HepG2 (cell line): ENCODE measurements at regions not wholly inside any gene's neighbourhood (a gene's known extent, or its start where the extent isn't known, plus 50 kb on each side); places are given as distances from the start of the nearest gene placed in this dataset.

Experiments
- AHR ChIP-seq: IDR thresholded peaks from 2 replicates; pipeline ENCODE4 v1.6.1; 2018; ENCODE audit warnings: missing genetic modification reagents, missing compliant biosample characterization
- JUND ChIP-seq: sonication (generic); formaldehyde crosslinking; IDR thresholded peaks from 2 replicates; pipeline ENCODE4 v1.8.0; 2022; ENCODE audit warnings: mild to moderate bottlenecking, missing genetic modification reagents
- NFYC ChIP-seq: IDR thresholded peaks from 2 replicates; pipeline ENCODE4 v1.6.1; 2016; ENCODE audit warnings: missing genetic modification reagents, missing compliant biosample characterization
- TCF7 ChIP-seq: sonication (generic); IDR thresholded peaks from 2 replicates; pipeline ENCODE4 v1.6.1; 2016; ENCODE audit warnings: antibody characterized with exemption, low read depth
- ZBTB43 ChIP-seq: sonication (generic); formaldehyde crosslinking; conservative IDR thresholded peaks from 2 replicates; pipeline ENCODE4 v1.4.0; 2020; ENCODE audit warnings: missing genetic modification reagents
- ZBTB44 ChIP-seq: sonication (generic); formaldehyde crosslinking; IDR thresholded peaks from 2 replicates; pipeline ENCODE4 v1.4.0; 2020; ENCODE audit warnings: missing genetic modification reagents
- ZFP90 ChIP-seq: sonication (generic); formaldehyde crosslinking; IDR thresholded peaks from 2 replicates; pipeline ENCODE4 v1.8.0; 2022; ENCODE audit warnings: missing genetic modification reagents, mild to moderate bottlenecking, inconsistent platforms, borderline replicate concordance
- ZNF275 ChIP-seq: sonication (generic); formaldehyde crosslinking; IDR thresholded peaks from 2 replicates; pipeline ENCODE4 v1.8.0; 2022; ENCODE audit warnings: missing genetic modification reagents, mild to moderate bottlenecking, inconsistent platforms, borderline replicate concordance
- ZNF512B ChIP-seq: sonication (generic); formaldehyde crosslinking; IDR thresholded peaks from 2 replicates; pipeline ENCODE4 v1.5.1; 2020; ENCODE audit warnings: missing genetic modification reagents, mild to moderate bottlenecking, borderline replicate concordance
- ZNF569 ChIP-seq: sonication (generic); formaldehyde crosslinking; IDR thresholded peaks from 2 replicates; pipeline ENCODE4 v1.5.0; 2020; ENCODE audit warnings: mild to moderate bottlenecking, missing genetic modification reagents, moderate library complexity, borderline replicate concordance
- ZNF746 ChIP-seq: sonication (generic); formaldehyde crosslinking; IDR thresholded peaks from 2 replicates; pipeline ENCODE4 v1.8.0; 2022; ENCODE audit warnings: mild to moderate bottlenecking, missing genetic modification reagents

GRCh38 chr16:80466024-80466987, 74.5 kb upstream of the DYNLRB2 start (continued):
- TF ChIP-seq ZBTB44 (CRISPR knock-in tag): no peak
- no peak for TF ChIP-seq TCF7
- TF ChIP-seq ZFP90 (CRISPR knock-in tag): no peak
- TF ChIP-seq ZBTB43 (CRISPR knock-in tag): no peak
- TF ChIP-seq AHR: peak; percentile 25; the same call in 1 of the 2 replicates
- 0 out of 2 replicates have a peak, but pooled peaks have one; percentile 26 for TF ChIP-seq JUND (CRISPR knock-in tag)
- TF ChIP-seq ZNF512B (CRISPR knock-in tag): peak; percentile 63; the same call in 1 of the 2 replicates
- TF ChIP-seq NFYC (CRISPR knock-in tag): no peak
- TF ChIP-seq ZNF275: no peak
- TF ChIP-seq ZNF569 (CRISPR knock-in tag): no peak
- 0 out of 2 replicates have a peak, but pooled peaks have one; percentile 42 for TF ChIP-seq ZNF746
